MCF 10A (cell line): ENCODE measurements at regions not wholly inside any gene's neighbourhood (a gene's known extent, or its start where the extent isn't known, plus 50 kb on each side); places are given as distances from the start of the nearest gene placed in this dataset.

Source experiments
- BruUV-seq: library from RNA; stranded (reverse); fragments of 400-500 nt; replicated peaks from 2 replicates; lab custom pipeline; 2021; lab: Mats Ljungman, UMichigan
- CTCF ChIA-PET: fragments of 300-600 bp; sonication (Branson Sonifier 250); formaldehyde crosslinking; extraction: SDS; loops from one replicate; lab custom pipeline; 2021; ENCODE audit warnings: antibody characterized with exemption, inconsistent platforms; lab: Yijun Ruan, JAX
- POLR2A ChIA-PET: fragments of 300-600, 350-650 bp; sonication (Branson Sonifier 250); formaldehyde crosslinking; extraction: SDS; loops from one replicate; lab custom pipeline; 2020; ENCODE audit warnings: antibody characterized with exemption, inconsistent platforms; lab: Yijun Ruan, JAX
- DNase-seq: peaks from one replicate; pipeline ENCODE4 v3.0.0-alpha.2; 2018; ENCODE audit not compliant: unreplicated experiment
- H3K27ac Mint-ChIP-seq: one replicate; pipeline ENCODE4 v1.8.0; 2022; ENCODE audit warnings: mild to moderate bottlenecking, low read depth, mixed read lengths; ENCODE audit not compliant: unreplicated experiment
- H3K27me3 Mint-ChIP-seq: one replicate; pipeline ENCODE4 v1.8.0; 2022; ENCODE audit warnings: mixed read lengths; ENCODE audit not compliant: insufficient read depth, unreplicated experiment
- H3K36me3 Mint-ChIP-seq: one replicate; pipeline ENCODE4 v1.8.0; 2022; ENCODE audit warnings: mild to moderate bottlenecking, moderate library complexity, mixed read lengths; ENCODE audit not compliant: insufficient read depth, unreplicated experiment
- H3K4me1 Mint-ChIP-seq: one replicate; pipeline ENCODE4 v1.8.0; 2022; ENCODE audit warnings: mixed read lengths; ENCODE audit not compliant: insufficient read depth, unreplicated experiment
- H3K4me3 Mint-ChIP-seq: one replicate; pipeline ENCODE4 v1.8.0; 2022; ENCODE audit warnings: mild to moderate bottlenecking, moderate library complexity, mixed read lengths; ENCODE audit not compliant: unreplicated experiment
- H3K9me3 Mint-ChIP-seq: one replicate; pipeline ENCODE4 v1.8.0; 2022; ENCODE audit warnings: mixed read lengths; ENCODE audit not compliant: unreplicated experiment
- intact Hi-C: fragments of 100-400 bp; cut with micrococcal nuclease; formaldehyde crosslinking; loops from 2 replicates; pipeline ENCODE4 v1.14.1; 2022
- TF ChIP-seq, protein P1 (sequence below): fragments of 200-600 bp; IDR thresholded peaks from one replicate; pipeline ENCODE4 v1.8.0; 2022; ENCODE audit warnings: antibody characterized with exemption, mild to moderate bottlenecking; ENCODE audit not compliant: unreplicated experiment

DNA sequence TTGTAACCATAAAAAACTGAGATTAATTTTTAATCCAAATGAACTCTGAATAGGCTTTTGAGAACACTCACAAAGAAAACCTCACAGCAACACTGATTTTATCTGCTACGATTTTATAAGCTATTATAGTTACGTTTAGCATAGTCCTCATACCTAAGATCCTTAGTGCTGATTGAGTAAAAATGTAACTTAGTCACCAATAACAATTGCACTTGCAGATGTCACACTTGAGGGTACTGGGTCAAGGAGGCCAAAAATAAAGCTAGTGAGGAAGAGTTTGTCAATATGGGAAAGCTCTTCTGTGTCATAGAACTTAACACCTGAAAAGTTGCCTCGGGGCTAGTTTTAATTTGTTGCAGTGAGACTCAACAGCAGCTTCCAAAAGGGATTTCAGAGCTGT, 706.5 kb upstream of the FAM98A start:
- BruUV-seq: no TSS peak
- Mint-ChIP-seq H3K4me1 (peaks cover 6% of the 10 kb centered on the region), H3K9me3 (peaks cover 4% of the 10 kb centered on the region), H3K4me3 (no peak overlapping the region), H3K27me3 (no peaks in the 10 kb centered on the region), H3K36me3 (no peaks in the 10 kb centered on the region), H3K27ac (no peak overlapping the region)
- TF ChIP-seq, protein P1, sequence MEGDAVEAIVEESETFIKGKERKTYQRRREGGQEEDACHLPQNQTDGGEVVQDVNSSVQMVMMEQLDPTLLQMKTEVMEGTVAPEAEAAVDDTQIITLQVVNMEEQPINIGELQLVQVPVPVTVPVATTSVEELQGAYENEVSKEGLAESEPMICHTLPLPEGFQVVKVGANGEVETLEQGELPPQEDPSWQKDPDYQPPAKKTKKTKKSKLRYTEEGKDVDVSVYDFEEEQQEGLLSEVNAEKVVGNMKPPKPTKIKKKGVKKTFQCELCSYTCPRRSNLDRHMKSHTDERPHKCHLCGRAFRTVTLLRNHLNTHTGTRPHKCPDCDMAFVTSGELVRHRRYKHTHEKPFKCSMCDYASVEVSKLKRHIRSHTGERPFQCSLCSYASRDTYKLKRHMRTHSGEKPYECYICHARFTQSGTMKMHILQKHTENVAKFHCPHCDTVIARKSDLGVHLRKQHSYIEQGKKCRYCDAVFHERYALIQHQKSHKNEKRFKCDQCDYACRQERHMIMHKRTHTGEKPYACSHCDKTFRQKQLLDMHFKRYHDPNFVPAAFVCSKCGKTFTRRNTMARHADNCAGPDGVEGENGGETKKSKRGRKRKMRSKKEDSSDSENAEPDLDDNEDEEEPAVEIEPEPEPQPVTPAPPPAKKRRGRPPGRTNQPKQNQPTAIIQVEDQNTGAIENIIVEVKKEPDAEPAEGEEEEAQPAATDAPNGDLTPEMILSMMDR: no peak
- CTCF ChIA-PET: no interaction called here
- DNase-seq: no peak
- POLR2A ChIA-PET: no interaction called here
- intact Hi-C loops: no loop called here

DNA sequence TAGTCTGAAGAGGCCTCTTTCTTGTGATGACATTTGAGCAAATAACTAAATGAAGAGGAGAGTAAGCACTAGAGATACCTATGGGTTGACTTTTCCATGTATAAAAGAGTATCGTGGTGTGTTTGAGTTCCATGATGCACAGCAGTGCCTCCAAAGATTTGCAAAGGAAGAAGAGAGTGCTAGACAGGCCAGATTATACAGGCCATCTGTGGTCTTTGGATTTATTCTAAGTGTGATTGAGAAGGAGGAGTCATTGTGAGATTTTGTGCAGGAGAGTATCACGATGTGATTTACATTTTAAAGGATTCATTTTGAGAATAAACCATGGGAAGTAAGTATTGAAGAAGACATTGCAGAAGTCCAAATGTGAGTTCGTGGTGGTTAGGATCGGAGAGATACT, 695.9 kb upstream of the FAM98A start:
- H3K4me1 Mint-ChIP-seq: no peaks in the 10 kb centered on the region

DNA sequence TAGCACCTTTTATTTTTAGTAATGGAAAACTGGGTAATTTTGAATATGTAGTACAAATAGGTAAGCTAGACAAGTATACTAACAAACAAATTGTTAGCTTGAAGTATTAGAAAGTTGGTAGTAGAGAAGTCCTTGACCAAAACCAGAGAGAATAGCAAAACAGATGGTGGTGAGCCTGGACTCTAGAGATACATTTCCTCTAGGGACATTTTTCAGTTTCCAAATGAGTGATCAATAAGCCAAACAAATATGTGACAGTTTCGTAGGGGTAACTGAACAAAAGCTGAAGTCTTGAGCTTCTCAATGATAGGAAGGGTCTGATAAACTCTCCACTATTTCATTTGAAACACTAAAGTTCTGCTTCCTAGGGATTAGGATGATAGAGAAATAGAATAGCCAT, 692.0 kb upstream of the FAM98A start:
- CTCF ChIA-PET: interaction anchor here (1.0 kb wide), 1 partner anchor 279 kb away, joined by 4 read pairs; no protein-coding TSS in a partner anchor
- H3K27ac Mint-ChIP-seq: no peak overlapping the region
- TF ChIP-seq, protein P1: no peak
- no peaks in the 10 kb centered on the region for H3K36me3 Mint-ChIP-seq
- no TSS peak for BruUV-seq
- intact Hi-C loops: no loop called here
- H3K27me3 Mint-ChIP-seq: no peaks in the 10 kb centered on the region
- H3K4me1 Mint-ChIP-seq: no peaks in the 10 kb centered on the region
- POLR2A ChIA-PET: no interaction called here
- DNase-seq: no peak
- H3K4me3 Mint-ChIP-seq: no peak overlapping the region
- H3K9me3 Mint-ChIP-seq: no peaks in the 10 kb centered on the region

More for the DNA sequence above, 695.9 kb upstream of the FAM98A start:
- H3K27ac Mint-ChIP-seq: no peak overlapping the region
- TF ChIP-seq, protein P1: no peak
- no peak overlapping the region for H3K4me3 Mint-ChIP-seq
- H3K36me3 Mint-ChIP-seq: no peaks in the 10 kb centered on the region
- no peaks in the 10 kb centered on the region for H3K9me3 Mint-ChIP-seq
- intact Hi-C loops: no loop called here
- DNase-seq: no peak
- ChIA-PET CTCF (interaction anchor here (0.6 kb wide), 1 partner anchor 642 kb away, joined by 3 read pairs; no protein-coding TSS in a partner anchor), POLR2A (no interaction called here)
- no peaks in the 10 kb centered on the region for H3K27me3 Mint-ChIP-seq
- no TSS peak for BruUV-seq

DNA sequence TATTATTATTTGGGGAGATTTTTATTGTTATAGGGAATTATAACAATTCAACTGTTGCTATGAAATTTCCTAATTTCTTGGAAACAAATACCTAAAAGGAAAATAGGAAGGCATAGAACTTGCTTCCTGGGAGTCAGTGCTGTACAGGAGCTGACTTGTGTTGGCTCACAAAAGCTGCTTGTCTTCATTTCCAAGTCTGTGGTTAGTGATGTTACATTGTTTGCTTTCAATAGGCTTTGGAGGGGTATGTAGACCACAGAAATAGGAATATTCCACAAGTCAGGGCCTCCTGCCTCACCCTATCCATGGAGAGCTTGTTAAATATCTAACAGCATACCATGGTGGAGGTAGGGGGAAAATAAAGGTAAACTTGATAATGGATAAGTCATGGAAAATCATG, 688.9 kb upstream of the FAM98A start:
- CTCF ChIA-PET: no interaction called here
- intact Hi-C loops: no loop called here
- Mint-ChIP-seq H3K9me3 (no peaks in the 10 kb centered on the region), H3K27ac (no peak overlapping the region), H3K27me3 (no peaks in the 10 kb centered on the region), H3K36me3 (no peaks in the 10 kb centered on the region), H3K4me1 (no peaks in the 10 kb centered on the region), H3K4me3 (no peak overlapping the region)
- BruUV-seq: no TSS peak
- POLR2A ChIA-PET: no interaction called here
- no peak for DNase-seq
- TF ChIP-seq, protein P1: no peak
